Muscle of leg (tissue), 3 donors: ENCODE measurements at regions not wholly inside any gene's neighbourhood (a gene's known extent, or its start where the extent isn't known, plus 50 kb on each side); places are given as distances from the start of the nearest gene placed in this dataset.

Experiments
- DNase-seq: peaks from one replicate; pipeline ENCODE4 v3.0.0; 2013
- H3K27ac ChIP-seq: one replicate; pipeline ENCODE4 v1.5.1; 2013; ENCODE audit warnings: mild to moderate bottlenecking, low read length, control low read depth
- H3K27me3 ChIP-seq: one replicate; pipeline ENCODE4 v1.6.1; 2013; ENCODE audit warnings: low read length; ENCODE audit not compliant: control insufficient read depth, insufficient read depth
- H3K36me3 ChIP-seq: one replicate; pipeline ENCODE4 v1.6.1; 2013; ENCODE audit warnings: low read length; ENCODE audit not compliant: control insufficient read depth, insufficient read depth
- H3K4me1 ChIP-seq: one replicate; pipeline ENCODE4 v1.6.1; 2013; ENCODE audit warnings: low read length; ENCODE audit not compliant: control insufficient read depth, insufficient read depth
- H3K4me3 ChIP-seq: one replicate; pipeline ENCODE4 v1.5.1; 2013; ENCODE audit warnings: low read length, control low read depth
- H3K9me3 ChIP-seq: replicated peaks from 2 replicates; pipeline ENCODE4 v1.6.1; 2013; ENCODE audit warnings: low read depth, low read length; ENCODE audit not compliant: control insufficient read depth
- WGBS: methylation state at CpG from one replicate; pipeline ENCODE4 v1.1.5; 2013; ENCODE audit warnings: missing lambda C conversion rate; ENCODE audit not compliant: insufficient coverage; 5-methylcytosine and 5-hydroxymethylcytosine counted together

DNA sequence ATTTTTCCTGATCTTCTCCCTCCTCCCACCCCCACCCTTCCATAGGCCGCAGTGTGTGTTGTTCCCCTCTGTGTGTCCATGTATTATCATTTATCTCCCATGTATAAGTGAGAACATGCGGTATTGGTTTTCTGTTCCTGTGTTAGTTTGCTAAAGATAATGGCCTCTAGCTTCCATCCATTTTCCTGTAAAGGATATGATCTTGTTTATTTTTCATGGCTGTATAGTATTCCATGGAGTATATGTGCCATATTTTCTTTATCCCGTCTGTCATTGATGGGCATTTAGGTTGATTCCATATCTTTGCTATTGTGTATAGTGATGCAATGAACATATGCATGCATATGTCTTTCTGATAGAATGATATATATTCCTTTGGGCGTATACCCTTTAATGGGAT lies 173.3 kb upstream of the NAALADL2 start:
- whole genome bisulfite sequencing: no CpG with 5 or more reads among the region's 4 CpGs
- DNase-seq: no peak

GRCh38 chr3:174697310-174697709 lies 161.8 kb upstream of the NAALADL2 start:
- no CpG with 5 or more reads among the region's 1 CpG for WGBS
- no peaks in the 10 kb centered on the region for H3K36me3 ChIP-seq
- DNase-seq: no peak

More for the DNA sequence above, 173.3 kb upstream of the NAALADL2 start:
- Histone ChIP-seq H3K27ac (no peak overlapping the region), H3K4me3 (no peak overlapping the region), H3K27me3 (no peaks in the 10 kb centered on the region), H3K4me1 (no peaks in the 10 kb centered on the region), H3K9me3 (no peaks in the 10 kb centered on the region), H3K36me3 (no peaks in the 10 kb centered on the region)

DNA sequence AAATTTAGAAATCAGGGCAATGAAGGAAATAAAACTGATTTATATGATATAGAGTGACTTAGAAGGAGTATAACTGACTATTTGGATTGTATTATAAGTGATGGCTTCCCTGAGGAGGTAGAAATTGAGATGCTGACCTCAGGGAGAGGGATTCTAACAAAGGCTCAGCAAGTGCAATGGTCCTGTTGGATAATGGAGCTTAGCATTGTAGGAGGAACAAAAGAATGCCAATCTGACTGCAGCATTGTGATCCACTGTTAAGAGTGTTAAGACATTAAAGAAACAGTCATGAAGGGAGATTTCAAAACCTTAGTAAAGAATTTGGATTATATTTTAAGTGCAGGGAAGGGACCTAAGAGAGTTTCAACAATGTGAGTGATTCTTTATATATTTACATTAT lies 158.4 kb upstream of the NAALADL2 start:
- Histone ChIP-seq H3K4me3 (no peak overlapping the region), H3K4me1 (no peaks in the 10 kb centered on the region), H3K9me3 (no peaks in the 10 kb centered on the region), H3K27me3 (no peaks in the 10 kb centered on the region), H3K36me3 (no peaks in the 10 kb centered on the region), H3K27ac (no peak overlapping the region)
- DNase-seq: no peak

More at GRCh38 chr3:174697310-174697709, 161.8 kb upstream of the NAALADL2 start:
- no peak overlapping the region for H3K4me3 ChIP-seq
- no peaks in the 10 kb centered on the region for H3K27me3 ChIP-seq
- no peaks in the 10 kb centered on the region for H3K4me1 ChIP-seq
- H3K9me3 ChIP-seq: no peaks in the 10 kb centered on the region
- H3K27ac ChIP-seq: no peak overlapping the region

DNA sequence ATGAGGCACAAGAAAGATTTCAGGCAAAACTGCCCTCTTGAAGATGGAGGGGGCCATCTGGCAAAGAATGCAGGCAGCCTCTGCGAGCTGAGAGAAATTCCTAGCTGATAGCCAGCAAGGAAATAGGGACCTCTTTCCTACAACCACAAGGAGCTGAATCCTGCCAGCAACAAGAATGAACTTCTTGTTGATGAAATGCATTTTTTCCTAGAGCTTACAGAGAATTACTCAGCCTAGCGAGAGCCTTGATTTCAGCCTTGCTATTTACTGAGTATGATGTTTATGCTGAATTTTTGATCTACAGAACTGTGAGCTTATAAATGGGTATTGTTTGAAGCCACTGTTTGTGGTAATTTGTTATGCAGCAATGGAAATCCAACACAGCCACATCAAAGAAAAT lies 148.5 kb upstream of the NAALADL2 start:
- peak; percentile 0 for DNase-seq
- Histone ChIP-seq H3K4me3 (no peak overlapping the region), H3K27me3 (no peaks in the 10 kb centered on the region), H3K27ac (no peak overlapping the region), H3K4me1 (no peaks in the 10 kb centered on the region), H3K36me3 (no peaks in the 10 kb centered on the region), H3K9me3 (no peaks in the 10 kb centered on the region)
- 100% methylated on average over 1 of the region's 2 CpGs for WGBS

GRCh38 chr3:174715386-174715785 lies 143.7 kb upstream of the NAALADL2 start:
- H3K4me1 ChIP-seq: no peaks in the 10 kb centered on the region
- no peak for DNase-seq
- no peaks in the 10 kb centered on the region for H3K36me3 ChIP-seq
- no peaks in the 10 kb centered on the region for H3K27me3 ChIP-seq
- no peaks in the 10 kb centered on the region for H3K9me3 ChIP-seq
- no peak overlapping the region for H3K27ac ChIP-seq
- no peak overlapping the region for H3K4me3 ChIP-seq

GRCh38 chr3:174716956-174717505 lies 142.1 kb upstream of the NAALADL2 start:
- Histone ChIP-seq H3K9me3 (no peaks in the 10 kb centered on the region), H3K27me3 (no peaks in the 10 kb centered on the region), H3K4me1 (no peaks in the 10 kb centered on the region), H3K4me3 (no peak overlapping the region), H3K36me3 (no peaks in the 10 kb centered on the region), H3K27ac (no peak overlapping the region)
- no peak for DNase-seq
- no CpG with 5 or more reads among the region's 2 CpGs for WGBS

GRCh38 chr3:174720717-174721116 lies 138.4 kb upstream of the NAALADL2 start:
- no peak overlapping the region for H3K4me3 ChIP-seq
- DNase-seq: no peak
- H3K27ac ChIP-seq: no peak overlapping the region
- H3K36me3 ChIP-seq: no peaks in the 10 kb centered on the region
- no peaks in the 10 kb centered on the region for H3K4me1 ChIP-seq
- no CpG with 5 or more reads among the region's 5 CpGs for WGBS
- H3K27me3 ChIP-seq: no peaks in the 10 kb centered on the region
- no peaks in the 10 kb centered on the region for H3K9me3 ChIP-seq

DNA sequence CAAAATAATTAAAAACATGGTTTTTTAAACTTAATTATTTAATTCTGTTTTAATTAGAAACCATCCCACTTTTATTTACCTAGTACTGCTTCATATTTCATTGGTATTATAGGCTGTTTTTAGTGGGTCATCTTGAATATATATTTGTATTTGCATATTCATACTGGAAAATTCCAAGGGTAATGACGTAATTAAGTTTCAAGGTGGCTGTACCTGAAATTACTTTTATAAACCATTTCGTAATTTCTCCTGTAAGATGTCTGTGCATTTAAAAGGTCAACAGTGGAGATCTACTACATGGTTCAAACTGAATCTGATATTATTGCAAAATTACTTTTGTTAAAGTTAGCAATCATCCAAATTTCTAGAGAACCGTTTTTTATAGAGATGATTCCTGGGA lies 133.8 kb upstream of the NAALADL2 start:
- DNase-seq: no peak
- no peaks in the 10 kb centered on the region for H3K9me3 ChIP-seq
- no peaks in the 10 kb centered on the region for H3K27me3 ChIP-seq
- H3K4me3 ChIP-seq: no peak overlapping the region
- WGBS: no CpG with 5 or more reads among the region's 3 CpGs
- no peaks in the 10 kb centered on the region for H3K36me3 ChIP-seq
- no peak overlapping the region for H3K27ac ChIP-seq
- H3K4me1 ChIP-seq: no peaks in the 10 kb centered on the region

- no CpG with 5 or more reads among the region's 3 CpGs for WGBS
These were observed 121.2 kb upstream of the NAALADL2 start for GRCh38 chr3:174737966-174738365.

GRCh38 chr3:174749143-174749542 lies 110.0 kb upstream of the NAALADL2 start:
- peak; percentile 2 for DNase-seq

More at GRCh38 chr3:174737966-174738365, 121.2 kb upstream of the NAALADL2 start:
- Histone ChIP-seq H3K9me3 (peaks cover 4% of the 10 kb centered on the region), H3K27ac (no peak overlapping the region), H3K36me3 (no peaks in the 10 kb centered on the region), H3K4me1 (no peaks in the 10 kb centered on the region), H3K27me3 (no peaks in the 10 kb centered on the region), H3K4me3 (no peak overlapping the region)
- DNase-seq: no peak

More at GRCh38 chr3:174749143-174749542, 110.0 kb upstream of the NAALADL2 start:
- Histone ChIP-seq H3K36me3 (no peaks in the 10 kb centered on the region), H3K4me1 (no peaks in the 10 kb centered on the region), H3K4me3 (no peak overlapping the region), H3K27me3 (no peaks in the 10 kb centered on the region), H3K27ac (no peak overlapping the region), H3K9me3 (peaks cover 5% of the 10 kb centered on the region)
- WGBS: no CpG with 5 or more reads among the region's 2 CpGs
